H1 (cell line): ENCODE measurements at regions not wholly inside any gene's neighbourhood (a gene's known extent, or its start where the extent isn't known, plus 50 kb on each side); places are given as distances from the start of the nearest gene placed in this dataset.
A peak's percentile ranks its signal among the peaks of the same experiment; 100 is the strongest.

Experiments used
- CTCF ChIA-PET: fragments of 300-600 bp; sonication (Branson Sonifier 250); formaldehyde crosslinking; loops from one replicate; lab custom pipeline; 2021; ENCODE audit not compliant: partially characterized antibody; lab: Charles Lee
- POLR2A ChIA-PET: fragments of 300-600 bp; sonication (Branson Sonifier 250); formaldehyde crosslinking; loops from one replicate; lab custom pipeline; 2021; ENCODE audit warnings: inconsistent platforms; ENCODE audit not compliant: partially characterized antibody; lab: Charles Lee
- DNase-seq, 2 experiments: peaks; one replicate each; pipeline versions ENCODE4 v3.0.0 to v3.0.0-alpha.2; 2010 to 2022; ENCODE audit warnings: low spot score in 2 of 2, low read depth in 1 of 2, mixed read lengths in 1 of 2
- FAIRE-seq: peaks from 2 replicates; lab custom pipeline; 2011; peaks lifted over from hg19 to GRCh38; lab: Jason Lieb, UNC
- H2AFZ ChIP-seq: 2 replicates; pipeline ENCODE4 v1.8.1; 2012; ENCODE audit warnings: low read length, inconsistent platforms
- H2AK5ac ChIP-seq: 2 replicates; pipeline ENCODE4 v1.6.1; 2013; ENCODE audit warnings: low read depth, low read length
- H2BK120ac ChIP-seq: replicated peaks from 2 replicates; pipeline ENCODE3; 2013; ENCODE audit warnings: low read depth, low read length, inconsistent platforms
- H2BK12ac ChIP-seq: 2 replicates; pipeline ENCODE4 v1.6.1; 2013; ENCODE audit warnings: low read depth, low read length
- H2BK15ac ChIP-seq: 2 replicates; pipeline ENCODE4 v1.6.1; 2013; ENCODE audit warnings: low read length
- H2BK20ac ChIP-seq: 2 replicates; pipeline ENCODE4 v1.6.1; 2013; ENCODE audit warnings: low read length
- H2BK5ac ChIP-seq: 2 replicates; pipeline ENCODE4 v1.6.1; 2013; ENCODE audit warnings: low read depth, low read length
- H3K14ac ChIP-seq: 2 replicates; pipeline ENCODE4 v1.6.1; 2013; ENCODE audit warnings: inconsistent platforms; ENCODE audit not compliant: insufficient read length
- H3K18ac ChIP-seq: 2 replicates; pipeline ENCODE4 v1.6.1; 2013; ENCODE audit warnings: low read length; ENCODE audit errors: extremely low read depth
- H3K23ac ChIP-seq: 2 replicates; pipeline ENCODE4 v1.6.1; 2013; ENCODE audit warnings: inconsistent platforms; ENCODE audit not compliant: insufficient read length
- H3K23me2 ChIP-seq: 2 replicates; pipeline ENCODE4 v1.6.1; 2013; ENCODE audit warnings: low read depth, low read length
- H3K27ac ChIP-seq: 2 replicates; pipeline ENCODE4 v1.6.1; 2011; ENCODE audit warnings: low read depth, low read length, inconsistent platforms
- H3K27me3 ChIP-seq, 4 experiments: replicated peaks in 1 of 4; 1 replicate in 1 of 4; 2 replicates in 3 of 4; pipeline versions ENCODE4 v1.6.1 to v1.8.1; 2011 to 2013; ENCODE audit warnings: low read length in 3 of 4, mild to moderate bottlenecking in 3 of 4, inconsistent platforms in 2 of 4, mixed read lengths in 2 of 4, moderate library complexity in 1 of 4; ENCODE audit not compliant: control insufficient read depth in 3 of 4, insufficient read depth in 3 of 4; ENCODE audit errors: extremely low read depth in 1 of 4
- H3K36me3 ChIP-seq, 4 experiments: 2 replicates each; pipeline versions ENCODE4 v1.6.1 to v1.8.1; 2011 to 2013; ENCODE audit warnings: mild to moderate bottlenecking in 4 of 4, low read length in 3 of 4, moderate library complexity in 2 of 4, control low read depth in 1 of 4, inconsistent platforms in 1 of 4; ENCODE audit not compliant: insufficient read depth in 4 of 4, control insufficient read depth in 2 of 4
- H3K4ac ChIP-seq: replicated peaks from 2 replicates; pipeline ENCODE3; 2013; ENCODE audit warnings: low read length, low read depth, mixed read lengths, inconsistent platforms; ENCODE audit not compliant: insufficient read length
- H3K4me1 ChIP-seq, 4 experiments: replicated peaks in 1 of 4; 1 replicate in 1 of 4; 2 replicates in 3 of 4; pipeline versions ENCODE4 v1.6.1 to v1.8.1; 2011 to 2013; ENCODE audit warnings: low read length in 3 of 4, inconsistent platforms in 2 of 4, mixed read lengths in 1 of 4; ENCODE audit not compliant: insufficient read depth in 4 of 4, control insufficient read depth in 3 of 4
- H3K4me2 ChIP-seq, 2 experiments: 2 replicates each; pipeline versions ENCODE4 v1.6.1 to v1.8.1; 2011 to 2013; ENCODE audit warnings: low read depth in 2 of 2, low read length in 2 of 2, control low read depth in 1 of 2, inconsistent platforms in 1 of 2, mild to moderate bottlenecking in 1 of 2; ENCODE audit not compliant: insufficient read depth in 1 of 2
- H3K4me3 ChIP-seq, 4 experiments: fragments of 200-600, 300-600 bp in 1 of 4; sonication (generic), shearing (Covaris generic), sonication (Bioruptor Twin) in 1 of 4; 2 replicates each; pipeline versions ENCODE4 v1.5.1 to v1.8.1; 2011 to 2016; ENCODE audit warnings: low read length in 4 of 4, low read depth in 3 of 4, control low read depth in 2 of 4, inconsistent platforms in 2 of 4, mild to moderate bottlenecking in 2 of 4, mixed read lengths in 1 of 4, moderate library complexity in 1 of 4; ENCODE audit not compliant: insufficient read depth in 2 of 4; ENCODE audit errors: extremely low read depth in 1 of 4
- H3K56ac ChIP-seq: replicated peaks from 2 replicates; pipeline ENCODE3; 2013; ENCODE audit warnings: low read depth, mild to moderate bottlenecking, mixed read lengths, low read length, inconsistent platforms; ENCODE audit not compliant: insufficient read length
- H3K79me1 ChIP-seq: 2 replicates; pipeline ENCODE4 v1.6.1; 2013; ENCODE audit warnings: low read depth, low read length, control low read depth
- H3K79me2 ChIP-seq, 2 experiments: 2 replicates each; pipeline versions ENCODE4 v1.6.1 to v1.8.1; 2012 to 2013; ENCODE audit warnings: low read length in 2 of 2, mild to moderate bottlenecking in 2 of 2, inconsistent platforms in 1 of 2; ENCODE audit not compliant: insufficient read depth in 2 of 2, control insufficient read depth in 1 of 2
- H3K9ac ChIP-seq, 4 experiments: replicated peaks in 1 of 4; 1 replicate in 1 of 4; 2 replicates in 3 of 4; pipeline versions ENCODE4 v1.6.1 to v1.8.1; 2011 to 2013; ENCODE audit warnings: low read depth in 3 of 4, low read length in 3 of 4, control low read depth in 2 of 4, mild to moderate bottlenecking in 2 of 4, moderate library complexity in 2 of 4, inconsistent platforms in 1 of 4; ENCODE audit errors: extremely low read depth in 1 of 4
- H3K9me3 ChIP-seq, 2 experiments: 2 replicates each; pipeline versions ENCODE4 v1.6.1 to v1.8.1; 2012 to 2013; ENCODE audit warnings: mild to moderate bottlenecking in 2 of 2, moderate library complexity in 2 of 2, control low read depth in 1 of 2, inconsistent platforms in 1 of 2, low read depth in 1 of 2, low read length in 1 of 2, mixed read lengths in 1 of 2; ENCODE audit not compliant: insufficient read depth in 2 of 2
- H4K20me1 ChIP-seq, 2 experiments: replicated peaks in 1 of 2; 2 replicates each; pipeline versions ENCODE3 to v1.8.1; 2011 to 2013; ENCODE audit warnings: inconsistent platforms in 2 of 2, low read length in 2 of 2, mild to moderate bottlenecking in 1 of 2; ENCODE audit not compliant: insufficient read depth in 2 of 2, control insufficient read depth in 1 of 2
- H4K5ac ChIP-seq: 2 replicates; pipeline ENCODE4 v1.6.1; 2013; ENCODE audit warnings: low read length, low read depth, mixed read lengths, inconsistent platforms; ENCODE audit not compliant: insufficient read length
- H4K8ac ChIP-seq: 2 replicates; pipeline ENCODE4 v1.8.0; 2013; ENCODE audit warnings: mild to moderate bottlenecking, moderate library complexity, low read length, inconsistent platforms; ENCODE audit not compliant: insufficient read depth; ENCODE audit errors: extremely low read depth
- H4K91ac ChIP-seq: replicated peaks from 2 replicates; pipeline ENCODE3; 2013; ENCODE audit warnings: low read length, mixed read lengths, inconsistent platforms; ENCODE audit not compliant: insufficient read length
- ATF3 ChIP-seq: IDR thresholded peaks from 2 replicates; pipeline ENCODE4 v1.6.1; 2011; ENCODE audit warnings: low read depth, mild to moderate bottlenecking, low read length; ENCODE audit not compliant: insufficient read depth
- CTBP2 ChIP-seq: IDR thresholded peaks from 2 replicates; pipeline ENCODE4 v1.7.0; 2011; ENCODE audit warnings: borderline replicate concordance, mild to moderate bottlenecking, moderate library complexity, mixed read lengths, low read length; ENCODE audit not compliant: insufficient read depth, insufficient read length
- CTCF ChIP-seq, 3 experiments: IDR thresholded peaks; 1 replicate in 2 of 3; 2 replicates in 1 of 3; pipeline versions ENCODE4 v1.5.1 to v1.6.1; 2011; ENCODE audit warnings: low read length in 3 of 3, mild to moderate bottlenecking in 3 of 3, inconsistent platforms in 2 of 3, low read depth in 1 of 3, moderate library complexity in 1 of 3; ENCODE audit not compliant: insufficient read depth in 1 of 3; ENCODE audit errors: control extremely low read depth in 1 of 3
- KDM4A ChIP-seq: IDR thresholded peaks from one replicate; pipeline ENCODE4 v1.7.1; 2012; ENCODE audit warnings: low read depth, mild to moderate bottlenecking, moderate library complexity, low read length, inconsistent platforms; ENCODE audit not compliant: severe bottlenecking
- MAFK ChIP-seq: IDR thresholded peaks from 2 replicates; pipeline ENCODE4 v1.6.1; 2012; ENCODE audit warnings: low read depth, mild to moderate bottlenecking, improper control_type of control experiment, low read length
- POU5F1 ChIP-seq: IDR thresholded peaks from 2 replicates; pipeline ENCODE4 v1.6.1; 2011; ENCODE audit warnings: low read depth, mild to moderate bottlenecking, low read length, moderate library complexity
- RAD21 ChIP-seq, 2 experiments: IDR thresholded peaks in 1 of 2; conservative IDR thresholded peaks in 1 of 2; 2 replicates each; pipeline ENCODE4 v1.6.1; 2011; ENCODE audit warnings: low read depth in 2 of 2, low read length in 2 of 2, improper control_type of control experiment in 1 of 2, inconsistent platforms in 1 of 2, mild to moderate bottlenecking in 1 of 2, moderate library complexity in 1 of 2
- RBBP5 ChIP-seq: IDR thresholded peaks from 2 replicates; pipeline ENCODE4 v1.7.1; 2012; ENCODE audit warnings: low read depth, mild to moderate bottlenecking, inconsistent platforms, low read length, moderate library complexity, borderline replicate concordance
- SIRT6 ChIP-seq: IDR thresholded peaks from one replicate; pipeline ENCODE4 v1.7.1; 2012; ENCODE audit warnings: low read length, inconsistent platforms
- TCF12 ChIP-seq: IDR thresholded peaks from 2 replicates; pipeline ENCODE4 v1.6.1; 2011; ENCODE audit warnings: low read depth, mild to moderate bottlenecking, low read length
- WGBS, 2 experiments: shearing (Covaris generic) in 1 of 2; methylation state at CpG; one replicate each; pipeline versions ENCODE4 v1.1.6 to v1.1.7; 2013 to 2015; ENCODE audit warnings: low lambda C conversion rate in 2 of 2, mixed read lengths in 2 of 2, inconsistent platforms in 1 of 2, low coverage in 1 of 2, missing lambda C conversion rate in 1 of 2; ENCODE audit not compliant: insufficient replicate concordance in 2 of 2, insufficient coverage in 1 of 2, insufficient read length in 1 of 2; ENCODE audit errors: extremely low coverage in 1 of 2, missing lambda C conversion rate in 1 of 2; 5-methylcytosine and 5-hydroxymethylcytosine counted together

DNA sequence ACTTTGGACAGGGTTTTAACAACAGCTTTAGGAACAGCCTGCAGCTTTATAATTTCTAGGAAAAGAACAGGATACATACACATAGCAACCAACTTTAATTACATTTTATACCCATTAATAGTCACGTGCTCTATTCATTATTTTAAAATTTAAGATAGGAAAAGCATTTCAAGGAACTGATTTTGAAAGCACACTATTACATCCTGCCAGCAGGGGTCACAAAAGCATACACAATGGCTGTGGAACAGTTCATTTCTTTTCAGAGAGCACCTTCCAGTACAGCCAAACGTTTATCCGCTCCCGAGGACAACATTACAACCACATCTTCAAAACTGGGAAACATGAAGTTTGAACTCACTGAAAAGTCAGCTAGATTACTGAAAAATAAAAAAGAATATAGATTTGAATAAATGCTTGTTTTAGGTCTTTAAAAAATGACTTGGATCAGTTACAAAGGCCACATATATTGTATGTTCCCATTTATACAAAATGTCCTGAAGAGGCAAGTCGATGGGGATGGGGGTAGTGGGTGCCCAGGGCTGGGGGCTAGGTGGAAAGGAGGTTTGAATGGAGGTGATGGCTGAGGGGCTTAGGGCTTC is 104.6 kb upstream of the EXOC2 start:
- H4K5ac ChIP-seq, result no peak overlapping the region
- peaks cover 0 to 10% (median 7%) of the 10 kb centered on the region in 4 experiments; a peak in 4 of 7 replicates for H3K4me1 ChIP-seq
- no peaks in the 10 kb centered on the region for H3K27me3 ChIP-seq
- no peaks in the 10 kb centered on the region for H3K9me3 ChIP-seq
- no peak overlapping the region for H3K23ac ChIP-seq
- H4K91ac ChIP-seq, result no peak overlapping the region
- ChIA-PET CTCF (interaction anchor here (0.7 to 3.3 kb wide), 17 partner anchors 10 to 609 kb away, joined by 3 to 13 read pairs (median 4); no protein-coding TSS in a partner anchor), POLR2A (no interaction called here)
- no peaks in the 10 kb centered on the region for H4K20me1 ChIP-seq
- no peak overlapping the region for H4K8ac ChIP-seq
- no peak overlapping the region for H2AK5ac ChIP-seq
- no peaks in the 10 kb centered on the region for H3K79me2 ChIP-seq
- H3K79me1 ChIP-seq, result no peaks in the 10 kb centered on the region
- no peak overlapping the region for H2BK5ac ChIP-seq
- H3K4ac ChIP-seq, result no peak overlapping the region
- H2BK120ac ChIP-seq, result no peak overlapping the region
- no peaks in the 10 kb centered on the region for H3K23me2 ChIP-seq
- no peaks in the 10 kb centered on the region for H3K36me3 ChIP-seq
- H2BK20ac ChIP-seq, result no peak overlapping the region
- no peak overlapping the region for H2BK15ac ChIP-seq
- 72% methylated on average over 5 of the region's 5 CpGs; no CpG with 5 or more reads in 1 of the 2 experiments for WGBS, 2 experiments
- peak in 1 of 2 experiments; percentile 53 for DNase-seq
- no peak overlapping the region for H3K9ac ChIP-seq
- H3K18ac ChIP-seq, result no peak overlapping the region
- H2BK12ac ChIP-seq, result no peak overlapping the region
- FAIRE-seq, result peak; percentile 81
- H2AFZ ChIP-seq, result no peak overlapping the region
- H3K4me2 ChIP-seq, result no peak overlapping the region
- H3K4me3 ChIP-seq, result no peak overlapping the region
- no peak overlapping the region for H3K27ac ChIP-seq
- no peak overlapping the region for H3K56ac ChIP-seq
- no peak overlapping the region for H3K14ac ChIP-seq
- TF ChIP-seq CTBP2, result no peak
- TF ChIP-seq POU5F1, result no peak
- peak; percentile 78 to 83 for TF ChIP-seq RAD21 (IDR thresholded peaks at IDR 0.05 in 1 of 2, conservative IDR thresholded peaks at IDR 0.05 in 1 of 2; ENCODE audit: low read depth in 2 of 2, low read length in 2 of 2)
- no peak for TF ChIP-seq TCF12
- TF ChIP-seq KDM4A, result no peak
- TF ChIP-seq ATF3, result no peak
- no peak for TF ChIP-seq SIRT6
- TF ChIP-seq RBBP5, result no peak
- TF ChIP-seq MAFK, result no peak
- peak in 2 of 3 experiments; percentile 43 to 54; a peak in 2 of 4 replicates for TF ChIP-seq CTCF (IDR thresholded peaks at IDR 0.05; ENCODE audit: control extremely low read depth in 1 of 3, insufficient read depth in 1 of 3, low read depth in 1 of 3, low read length in 3 of 3)
